ENCODE measurements at regions not wholly inside any gene's neighbourhood (a gene's known extent, or its start where the extent isn't known, plus 50 kb on each side); places are given as distances from the start of the nearest gene placed in this dataset.
"Not testable (repeated sequence)": the region's sequence is repeated elsewhere in the genome, so short reads cannot be mapped to it uniquely, and the experiment has no call there.

DNA sequence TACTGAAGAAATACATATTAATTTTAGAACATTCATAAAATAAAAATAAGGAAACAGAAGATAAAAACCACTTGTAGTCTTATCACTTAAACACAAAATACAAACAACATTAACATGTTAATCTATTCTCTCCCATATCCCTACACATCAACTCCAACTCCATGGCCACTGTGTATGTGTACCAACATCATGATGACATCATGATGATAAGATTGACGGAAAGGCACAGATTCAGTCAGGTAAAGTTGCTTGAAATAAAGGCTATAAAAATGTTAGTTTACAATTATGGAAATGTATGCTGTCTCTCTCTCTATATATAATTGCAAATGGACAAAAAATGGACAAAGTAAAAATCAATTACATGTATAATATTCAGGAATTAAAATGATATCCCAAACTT is 388.5 kb upstream of the UBE2E3 start:
- DNase-seq = no peak

- DNase-seq = not testable (repeated sequence)
These were observed 389.2 kb upstream of the UBE2E3 start for GRCh38 chr2:180591093-180591781.

DNA sequence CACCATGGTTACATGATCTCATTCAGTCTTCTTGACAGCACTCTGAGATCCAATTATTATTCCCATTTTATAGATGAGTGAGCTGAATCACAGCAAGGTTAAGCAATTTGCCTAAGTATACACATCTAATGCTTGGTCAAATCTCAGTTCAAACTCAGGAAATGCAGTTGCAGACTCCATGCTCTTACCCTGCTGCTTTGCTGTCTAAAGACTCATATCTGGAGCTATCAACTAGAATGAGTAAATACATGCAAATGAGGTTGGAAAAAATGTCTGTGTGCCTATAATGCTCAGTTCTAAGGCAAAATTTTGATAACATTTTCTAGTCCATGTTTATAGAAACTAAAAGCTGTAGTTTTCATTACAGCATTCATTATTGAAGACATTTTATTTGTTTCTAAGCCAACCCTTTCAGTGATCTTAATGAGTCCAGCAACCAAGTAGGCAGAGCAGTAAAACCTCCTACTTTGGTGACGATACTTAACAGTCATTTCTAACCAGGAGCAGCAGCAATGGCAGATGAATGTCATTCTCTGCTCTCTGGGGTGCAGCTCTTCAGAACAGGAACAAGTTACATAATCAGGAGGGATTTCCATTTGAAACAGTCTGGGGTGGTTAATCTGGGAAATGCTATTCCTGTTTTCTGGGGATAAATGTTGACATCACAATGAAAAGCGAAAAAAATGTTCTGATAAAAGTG is 396.8 kb upstream of the UBE2E3 start:
- DNase-seq = no peak

- DNase-seq = no peak
These were observed 401.0 kb upstream of the UBE2E3 start for GRCh38 chr2:180579388-180579787.

DNA sequence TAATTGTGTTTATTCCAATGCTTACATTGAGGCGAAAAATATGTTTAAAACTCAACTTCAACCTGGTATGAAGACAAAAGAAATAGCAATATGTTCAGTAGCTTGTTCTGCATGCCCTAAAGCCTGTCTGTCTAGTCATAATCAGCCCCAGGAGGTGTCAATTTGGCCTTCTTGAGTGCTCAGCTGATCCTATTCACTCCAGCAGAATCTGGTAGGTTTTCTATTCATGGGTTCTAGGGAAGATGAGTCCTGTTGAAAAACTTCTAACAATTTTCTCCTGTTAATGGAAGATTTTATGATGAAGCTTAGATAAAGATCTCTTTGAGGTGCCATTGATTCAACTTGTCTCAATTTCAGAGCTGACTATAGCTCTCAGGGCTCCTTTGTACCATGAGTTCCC is 402.0 kb upstream of the UBE2E3 start:
- DNase-seq = no peak

- DNase-seq = no peak
These were observed 402.8 kb upstream of the UBE2E3 start for GRCh38 chr2:180577567-180577966.

GRCh38 chr2:180573951-180574350 is 406.5 kb upstream of the UBE2E3 start:
- no peak for DNase-seq

GRCh38 chr2:180572346-180572745 is 408.1 kb upstream of the UBE2E3 start:
- no peak for DNase-seq

- DNase-seq = no peak
These were observed 408.8 kb upstream of the UBE2E3 start for GRCh38 chr2:180571559-180571958.

GRCh38 chr2:180570864-180571263 is 409.5 kb upstream of the UBE2E3 start:
- no peak for DNase-seq

DNA sequence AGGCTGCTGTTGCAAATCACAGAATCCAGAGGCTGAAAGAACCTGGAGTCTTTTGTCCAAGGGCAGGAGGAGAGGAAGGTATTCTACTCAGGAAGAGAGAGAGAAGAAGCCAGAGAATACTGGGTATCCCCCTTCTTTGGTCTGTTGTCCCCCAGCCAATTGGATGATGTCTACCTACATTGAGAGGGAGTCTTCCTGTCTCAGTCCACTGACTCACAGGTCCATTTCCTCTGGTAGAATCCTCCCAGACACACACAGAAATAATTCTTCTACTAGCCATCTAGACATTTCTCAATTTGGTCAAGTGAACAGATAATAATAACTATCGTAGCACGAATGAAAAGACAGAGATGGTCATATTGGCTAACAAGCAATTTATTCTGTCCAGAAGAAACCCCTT is 416.4 kb upstream of the UBE2E3 start:
- no peak for DNase-seq

DNA sequence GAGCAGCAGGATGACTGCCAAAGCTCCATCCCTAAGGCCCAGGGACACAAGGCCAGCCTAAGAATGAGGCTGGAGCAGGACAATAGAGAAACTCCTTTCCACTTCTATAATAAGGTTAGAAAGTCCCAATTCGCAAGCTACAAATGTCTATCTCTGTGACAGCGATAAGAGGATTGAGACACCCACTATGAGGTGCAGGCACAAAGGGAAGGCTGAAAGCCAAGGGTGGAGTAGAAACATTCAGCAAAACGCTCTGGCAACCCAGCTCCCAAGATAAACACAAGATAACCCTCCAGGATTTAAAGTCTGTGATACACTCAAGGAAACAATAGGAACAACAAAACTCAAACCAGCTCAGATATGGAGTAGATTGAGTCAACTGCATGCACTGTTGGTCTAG is 418.0 kb upstream of the UBE2E3 start:
- DNase-seq = no peak

DNA sequence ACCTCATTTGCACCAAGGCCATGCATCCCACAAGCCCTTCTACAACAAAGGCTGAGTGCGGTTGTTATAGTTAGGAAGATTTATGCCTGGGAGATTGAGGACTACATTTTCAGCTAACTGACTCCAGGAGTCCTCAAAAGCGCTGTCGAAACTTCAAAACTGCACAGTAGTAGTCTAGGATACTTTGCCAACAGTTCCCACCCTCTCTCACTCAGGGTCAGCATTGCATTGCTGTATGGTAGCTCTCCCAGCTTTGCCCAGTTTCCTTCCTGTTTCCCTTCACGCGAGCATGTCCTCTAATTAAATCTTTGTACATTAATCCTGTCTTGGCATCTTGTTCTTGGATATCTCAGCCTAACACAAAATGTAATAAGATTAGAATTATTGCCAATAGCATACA is 420.6 kb upstream of the UBE2E3 start:
- no peak for DNase-seq

DNA sequence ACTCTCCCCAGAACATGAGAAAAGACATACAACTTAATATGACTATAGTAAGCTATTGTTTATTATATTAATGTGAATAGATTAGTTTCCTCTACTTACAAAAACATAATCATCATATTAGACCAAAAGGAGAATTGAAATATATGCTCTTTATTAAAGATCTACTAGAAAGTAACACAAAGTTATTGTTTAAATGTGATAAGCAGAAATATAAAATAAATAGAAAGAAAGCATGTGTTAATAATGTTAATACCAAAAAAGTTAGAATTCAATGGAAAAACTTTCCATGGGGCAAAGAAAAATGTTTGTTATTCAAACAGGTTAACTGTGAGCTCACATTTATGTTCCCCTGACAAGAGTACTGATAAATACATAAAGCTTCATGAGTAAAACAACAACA is 421.4 kb upstream of the UBE2E3 start:
- DNase-seq = no peak

GRCh38 chr2:180555391-180555965 is 424.9 kb upstream of the UBE2E3 start:
- DNase-seq = no peak

- no peak for DNase-seq
These were observed 426.1 kb upstream of the UBE2E3 start for GRCh38 chr2:180554330-180554729.

GRCh38 chr2:180553094-180553715 is 427.2 kb upstream of the UBE2E3 start:
- DNase-seq = no peak

- no peak for DNase-seq
These were observed 437.9 kb upstream of the UBE2E3 start for GRCh38 chr2:180542511-180542910.

DNA sequence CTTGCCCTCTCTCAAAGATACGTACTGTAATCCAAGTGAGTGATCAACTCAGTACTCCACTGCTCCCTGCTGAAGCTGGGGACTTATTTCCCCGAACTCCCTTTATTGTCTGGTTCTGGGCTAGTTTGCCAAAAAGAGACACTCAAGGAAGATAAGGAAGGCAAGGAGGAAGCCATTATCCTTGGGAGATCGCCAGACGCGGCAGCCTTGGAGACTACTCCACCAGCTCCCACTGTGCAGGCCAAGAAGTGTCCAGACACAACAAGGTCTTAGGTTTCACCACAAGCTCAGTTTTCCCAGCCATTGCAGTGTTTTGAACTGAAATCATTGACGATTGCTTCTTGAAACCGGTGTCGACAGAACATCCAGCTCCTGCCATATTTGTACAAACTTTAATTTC is 439.6 kb upstream of the UBE2E3 start:
- DNase-seq = no peak

- DNase-seq = no peak
These were observed 440.9 kb upstream of the UBE2E3 start for GRCh38 chr2:180539541-180539940.

- DNase-seq = no peak
These were observed 445.1 kb upstream of the UBE2E3 start for GRCh38 chr2:180535289-180535688.

GRCh38 chr2:180531787-180532186 is 448.6 kb upstream of the UBE2E3 start:
- not testable (repeated sequence) for DNase-seq

- no peak for DNase-seq
These were observed 455.9 kb upstream of the UBE2E3 start for GRCh38 chr2:180524499-180524898.
